Hepatocyte (in vitro differentiated cells): ENCODE measurements at regions not wholly inside any gene's neighbourhood (a gene's known extent, or its start where the extent isn't known, plus 50 kb on each side); places are given as distances from the start of the nearest gene placed in this dataset.

Source experiments
- EZH2 ChIP-seq: fragments of 200-600 bp; sonication (generic); IDR thresholded peaks from 2 replicates; pipeline ENCODE4 v1.6.1; 2016; ENCODE audit warnings: antibody characterized with exemption, mild to moderate bottlenecking, borderline replicate concordance
- TF ChIP-seq, protein P1 (sequence below): fragments of 200-600 bp; sonication (generic); IDR thresholded peaks from 2 replicates; pipeline ENCODE4 v1.5.1; 2016; ENCODE audit warnings: antibody characterized with exemption, mild to moderate bottlenecking; ENCODE audit not compliant: poor library complexity

DNA sequence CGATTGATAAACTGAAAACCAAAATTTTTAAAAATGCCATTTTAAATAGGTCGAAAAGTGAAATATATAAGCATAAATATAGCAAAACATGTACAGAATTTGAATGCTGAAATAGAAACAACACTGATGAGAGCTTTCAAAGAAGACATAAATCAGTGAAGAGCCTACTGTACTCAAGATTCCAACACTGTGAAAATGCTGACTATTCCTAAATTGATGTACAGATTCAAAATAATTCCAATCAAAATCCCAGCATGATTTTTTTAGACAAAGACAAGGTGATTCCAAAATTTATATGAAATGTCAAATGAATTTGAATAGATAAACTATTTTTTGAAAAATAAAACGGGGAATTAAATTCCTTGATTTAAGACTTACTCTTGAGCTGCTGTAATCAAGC, 1010.4 kb downstream of the TBC1D22A start:
- TF ChIP-seq, protein P1, sequence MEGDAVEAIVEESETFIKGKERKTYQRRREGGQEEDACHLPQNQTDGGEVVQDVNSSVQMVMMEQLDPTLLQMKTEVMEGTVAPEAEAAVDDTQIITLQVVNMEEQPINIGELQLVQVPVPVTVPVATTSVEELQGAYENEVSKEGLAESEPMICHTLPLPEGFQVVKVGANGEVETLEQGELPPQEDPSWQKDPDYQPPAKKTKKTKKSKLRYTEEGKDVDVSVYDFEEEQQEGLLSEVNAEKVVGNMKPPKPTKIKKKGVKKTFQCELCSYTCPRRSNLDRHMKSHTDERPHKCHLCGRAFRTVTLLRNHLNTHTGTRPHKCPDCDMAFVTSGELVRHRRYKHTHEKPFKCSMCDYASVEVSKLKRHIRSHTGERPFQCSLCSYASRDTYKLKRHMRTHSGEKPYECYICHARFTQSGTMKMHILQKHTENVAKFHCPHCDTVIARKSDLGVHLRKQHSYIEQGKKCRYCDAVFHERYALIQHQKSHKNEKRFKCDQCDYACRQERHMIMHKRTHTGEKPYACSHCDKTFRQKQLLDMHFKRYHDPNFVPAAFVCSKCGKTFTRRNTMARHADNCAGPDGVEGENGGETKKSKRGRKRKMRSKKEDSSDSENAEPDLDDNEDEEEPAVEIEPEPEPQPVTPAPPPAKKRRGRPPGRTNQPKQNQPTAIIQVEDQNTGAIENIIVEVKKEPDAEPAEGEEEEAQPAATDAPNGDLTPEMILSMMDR, result no peak
- no peak for TF ChIP-seq EZH2
